Gastroesophageal sphincter (tissue), 4 donors: ENCODE measurements at regions not wholly inside any gene's neighbourhood (a gene's known extent, or its start where the extent isn't known, plus 50 kb on each side); places are given as distances from the start of the nearest gene placed in this dataset.

Experiments
- ATAC-seq: fragments of 150-250 bp; one replicate; pipeline ENCODE4 v1.9.1; 2016; ENCODE audit warnings: mild to moderate bottlenecking, moderate library complexity
- H3K27ac ChIP-seq, 4 donors: fragments of 200-600 bp; sonication (generic) in 3 of 4; 1 replicate in 3 of 4; 2 replicates in 1 of 4; pipeline ENCODE4 v1.5.1; 2016 to 2019
- H3K27me3 ChIP-seq: fragments of 200-600 bp; sonication (generic); one replicate; pipeline ENCODE4 v1.5.1; 2019
- H3K36me3 ChIP-seq, 2 donors: fragments of 200-600 bp; sonication (generic); one replicate each; pipeline ENCODE4 v1.5.1; 2019; ENCODE audit warnings: control low read depth in 1 of 2
- H3K4me1 ChIP-seq, 3 donors: fragments of 200-600 bp; sonication (generic); 1 replicate in 2 of 3; 2 replicates in 1 of 3; pipeline ENCODE4 v1.5.1; 2016 to 2019; ENCODE audit warnings: control low read depth in 2 of 3
- H3K4me3 ChIP-seq, 2 donors: fragments of 200-600 bp; sonication (generic); one replicate each; pipeline ENCODE4 v1.5.1; 2019; ENCODE audit warnings: mild to moderate bottlenecking in 1 of 2, moderate library complexity in 1 of 2
- H3K9me3 ChIP-seq, 3 donors: fragments of 200-600 bp; sonication (generic); one replicate each; pipeline ENCODE4 v1.5.1; 2017 to 2019; ENCODE audit warnings: control low read depth in 2 of 3
- CTCF ChIP-seq, 4 experiments: fragments of 200-600 bp in 2 of 4; fragments of 450-650 bp in 2 of 4; sonication (generic) in 1 of 4; IDR thresholded peaks; one replicate each; pipeline ENCODE4 v1.5.1; 2017 to 2019; ENCODE audit warnings: antibody characterized with exemption in 4 of 4, mild to moderate bottlenecking in 2 of 4, moderate library complexity in 2 of 4
- EP300 ChIP-seq: sonication (generic); formaldehyde crosslinking; IDR thresholded peaks from one replicate; pipeline ENCODE4 v1.6.1; 2017; ENCODE audit warnings: antibody characterized with exemption, mild to moderate bottlenecking
- POLR2A ChIP-seq, 2 donors: fragments of 450-650 bp; IDR thresholded peaks; one replicate each; pipeline ENCODE4 v1.6.1; 2017; ENCODE audit warnings: antibody characterized with exemption in 2 of 2, mild to moderate bottlenecking in 2 of 2, moderate library complexity in 1 of 2
- POLR2AphosphoS5 ChIP-seq: sonication (generic); formaldehyde crosslinking; IDR thresholded peaks from one replicate; pipeline ENCODE4 v1.6.1; 2017; ENCODE audit warnings: antibody characterized with exemption
- WGBS, 2 donors: methylation state at CpG; one replicate each; pipeline ENCODE4 v1.1.5; 2018; ENCODE audit warnings: low coverage in 1 of 2; 5-methylcytosine and 5-hydroxymethylcytosine counted together

GRCh38 chr16:35188288-35189155, 1729.1 kb downstream of the TP53TG3F start:
- 39 to 83% methylated on average over 1 to 3 of the region's 8 CpGs for WGBS, 2 donors
- Histone ChIP-seq H3K4me1 (no peaks in the 10 kb centered on the region), H3K4me3 (no peak overlapping the region), H3K9me3 (peaks cover 0 to 6% (median 0%) of the 10 kb centered on the region in 3 donors), H3K27ac (no peak overlapping the region), H3K27me3 (peaks cover 33% of the 10 kb centered on the region), H3K36me3 (no peaks in the 10 kb centered on the region)
- TF ChIP-seq CTCF (IDR thresholded peaks at IDR 0.05): no peak
- no peak for TF ChIP-seq POLR2AphosphoS5
- TF ChIP-seq POLR2A (IDR thresholded peaks at IDR 0.05): no peak
- no peak for TF ChIP-seq EP300
- ATAC-seq: no peak

GRCh38 chr16:35192993-35193392, 1733.6 kb downstream of the TP53TG3F start:
- TF ChIP-seq POLR2A (IDR thresholded peaks at IDR 0.05): no peak
- TF ChIP-seq CTCF (IDR thresholded peaks at IDR 0.05): no peak
- TF ChIP-seq POLR2AphosphoS5: no peak
- TF ChIP-seq EP300: no peak
- ATAC-seq: no peak

GRCh38 chr16:35193956-35194355, 1734.5 kb downstream of the TP53TG3F start:
- Histone ChIP-seq H3K36me3 (no peaks in the 10 kb centered on the region), H3K27ac (no peak overlapping the region), H3K4me3 (no peak overlapping the region), H3K4me1 (no peaks in the 10 kb centered on the region), H3K27me3 (no peaks in the 10 kb centered on the region), H3K9me3 (peaks cover 0 to 14% (median 0%) of the 10 kb centered on the region in 3 donors)
- no peak for ATAC-seq
- TF ChIP-seq POLR2A (IDR thresholded peaks at IDR 0.05) (no peak), CTCF (IDR thresholded peaks at IDR 0.05) (no peak), EP300 (no peak), POLR2AphosphoS5 (no peak)
- WGBS, 2 donors: 40 to 50% methylated on average over 1 to 2 of the region's 3 CpGs

More at GRCh38 chr16:35192993-35193392, 1733.6 kb downstream of the TP53TG3F start:
- Histone ChIP-seq H3K27me3 (no peaks in the 10 kb centered on the region), H3K4me3 (no peak overlapping the region), H3K36me3 (no peaks in the 10 kb centered on the region), H3K4me1 (no peaks in the 10 kb centered on the region), H3K27ac (no peak overlapping the region), H3K9me3 (peaks cover 0 to 14% (median 0%) of the 10 kb centered on the region in 3 donors)
- 70 to 80% methylated on average over 3 to 4 of the region's 4 CpGs for WGBS, 2 donors

- H3K4me1 ChIP-seq: no peaks in the 10 kb centered on the region
- TF ChIP-seq POLR2A (IDR thresholded peaks at IDR 0.05): no peak
- no peak for TF ChIP-seq CTCF (IDR thresholded peaks at IDR 0.05)
- TF ChIP-seq EP300: no peak
- no peak for TF ChIP-seq POLR2AphosphoS5
- no peak for ATAC-seq
- peaks cover 0 to 14% (median 0%) of the 10 kb centered on the region in 3 donors for H3K9me3 ChIP-seq
- H3K36me3 ChIP-seq: no peaks in the 10 kb centered on the region
- H3K4me3 ChIP-seq: no peak overlapping the region
- 74% methylated on average over 3 of the region's 5 CpGs; no CpG with 5 or more reads in 1 of the 2 donors for WGBS, 2 donors
- H3K27me3 ChIP-seq: no peaks in the 10 kb centered on the region
- H3K27ac ChIP-seq: no peak overlapping the region
Observed at GRCh38 chr16:35194681-35195080, 1735.3 kb downstream of the TP53TG3F start.
